Activated T-cell treated with anti-CD3 and anti-CD28 coated beads, Interleukin-2, amount 50 U/mL, for 24 hours (primary cell): ENCODE measurements at regions not wholly inside any gene's neighbourhood (a gene's known extent, or its start where the extent isn't known, plus 50 kb on each side); places are given as distances from the start of the nearest gene placed in this dataset.

Experiments
- DNase-seq: peaks from one replicate; pipeline ENCODE4 v3.0.0-alpha.2; 2020
- H3K27ac Mint-ChIP-seq: 2 replicates; pipeline ENCODE4 v1.8.0; 2020; ENCODE audit warnings: mild to moderate bottlenecking, mixed read lengths
- H3K27me3 Mint-ChIP-seq: 2 replicates; pipeline ENCODE4 v1.8.0; 2020; ENCODE audit warnings: mixed read lengths
- H3K36me3 Mint-ChIP-seq: 2 replicates; pipeline ENCODE4 v1.8.0; 2020; ENCODE audit warnings: low read depth, mixed read lengths
- H3K4me1 Mint-ChIP-seq: 2 replicates; pipeline ENCODE4 v1.8.0; 2020; ENCODE audit warnings: low read depth, mixed read lengths
- H3K4me3 Mint-ChIP-seq: 2 replicates; pipeline ENCODE4 v1.8.0; 2020; ENCODE audit warnings: mild to moderate bottlenecking, moderate library complexity, mixed read lengths
- H3K9me3 Mint-ChIP-seq: 2 replicates; pipeline ENCODE4 v1.8.0; 2020; ENCODE audit warnings: mixed read lengths

DNA sequence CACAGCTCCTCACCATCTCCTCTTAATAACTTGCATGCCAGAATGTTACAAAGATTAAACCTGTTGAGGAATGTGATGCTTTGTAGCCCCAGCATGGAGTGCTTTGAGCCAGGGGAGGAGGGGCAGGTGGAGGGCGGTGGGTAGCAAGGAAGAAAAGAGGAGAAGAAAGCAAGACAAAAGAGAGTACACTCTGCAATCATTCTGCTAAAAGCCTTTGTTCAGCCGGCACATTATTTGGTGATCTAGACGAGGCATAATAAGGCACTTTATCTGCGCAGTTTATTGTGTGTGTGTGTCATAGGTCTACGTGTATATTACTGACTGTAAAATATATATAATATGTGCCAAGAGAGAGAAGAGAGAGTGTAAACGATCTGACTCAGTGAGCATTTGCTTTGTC is 139.1 kb downstream of the SOX9 start:
- Mint-ChIP-seq H3K9me3 (peaks cover 4% of the 10 kb centered on the region), H3K4me1 (no peaks in the 10 kb centered on the region), H3K36me3 (no peaks in the 10 kb centered on the region), H3K27ac (no peak overlapping the region), H3K27me3 (no peaks in the 10 kb centered on the region), H3K4me3 (no peak overlapping the region)
- DNase-seq, result no peak

DNA sequence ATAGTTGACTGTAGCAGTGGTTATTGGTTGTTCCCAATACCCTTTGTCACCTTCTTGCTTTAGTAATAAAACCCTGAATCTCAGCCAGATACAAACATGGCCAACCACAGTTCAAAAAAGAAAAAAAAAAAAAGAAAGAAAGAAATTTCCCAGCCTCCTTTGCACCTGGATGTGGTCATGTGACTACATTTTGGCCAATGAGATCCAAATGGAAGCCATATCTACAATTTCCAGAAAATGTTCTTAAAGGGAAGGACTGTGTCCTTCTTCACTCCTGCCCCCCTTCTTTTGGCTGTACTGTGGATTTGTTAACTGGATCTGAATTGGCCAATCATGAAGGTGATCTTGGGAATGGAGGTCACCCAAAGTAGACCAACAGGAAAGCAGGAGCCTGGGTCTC is 141.9 kb downstream of the SOX9 start:
- Mint-ChIP-seq H3K27ac (no peak overlapping the region), H3K27me3 (peaks cover 9% of the 10 kb centered on the region), H3K4me3 (no peak overlapping the region), H3K4me1 (no peaks in the 10 kb centered on the region), H3K9me3 (peaks cover 4% of the 10 kb centered on the region), H3K36me3 (no peaks in the 10 kb centered on the region)
- DNase-seq, result no peak

DNA sequence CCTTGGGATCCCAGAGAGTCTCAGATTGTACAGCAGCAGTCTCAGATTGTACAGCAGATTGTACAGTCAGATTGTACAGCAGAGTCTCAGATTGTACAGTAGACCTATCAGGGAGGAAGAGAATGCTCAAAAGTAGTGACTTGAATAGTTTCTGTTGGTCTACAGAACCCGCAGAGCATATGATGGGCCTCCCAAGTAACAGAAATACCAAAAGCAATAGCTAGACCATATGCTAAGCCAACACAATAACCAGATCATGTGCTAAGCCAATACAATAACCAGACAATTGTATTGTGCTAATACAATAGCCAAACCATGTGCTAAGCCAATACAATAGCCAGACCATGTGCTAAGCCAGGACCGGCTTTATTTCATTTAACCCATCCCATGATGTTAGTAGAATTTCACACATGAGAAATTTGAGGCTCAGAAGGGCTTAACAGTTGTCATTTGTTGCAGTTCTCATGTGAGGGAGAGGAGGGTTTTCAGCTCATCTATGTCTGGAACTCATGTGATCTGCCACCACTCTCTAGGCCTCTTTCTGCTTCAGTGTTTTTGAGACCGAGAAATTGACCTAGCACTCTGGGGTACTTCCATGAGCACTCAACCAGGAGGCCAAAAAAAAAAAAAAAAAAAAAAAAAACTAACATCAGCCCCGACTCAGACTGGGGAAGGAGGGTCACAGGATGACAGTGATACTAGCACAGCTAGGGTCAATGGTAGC is 144.0 kb downstream of the SOX9 start:
- Mint-ChIP-seq H3K4me1 (no peaks in the 10 kb centered on the region), H3K9me3 (peaks cover 4% of the 10 kb centered on the region), H3K4me3 (no peak overlapping the region), H3K27me3 (peaks cover 12% of the 10 kb centered on the region), H3K27ac (no peak overlapping the region), H3K36me3 (no peaks in the 10 kb centered on the region)
- DNase-seq, result no peak

DNA sequence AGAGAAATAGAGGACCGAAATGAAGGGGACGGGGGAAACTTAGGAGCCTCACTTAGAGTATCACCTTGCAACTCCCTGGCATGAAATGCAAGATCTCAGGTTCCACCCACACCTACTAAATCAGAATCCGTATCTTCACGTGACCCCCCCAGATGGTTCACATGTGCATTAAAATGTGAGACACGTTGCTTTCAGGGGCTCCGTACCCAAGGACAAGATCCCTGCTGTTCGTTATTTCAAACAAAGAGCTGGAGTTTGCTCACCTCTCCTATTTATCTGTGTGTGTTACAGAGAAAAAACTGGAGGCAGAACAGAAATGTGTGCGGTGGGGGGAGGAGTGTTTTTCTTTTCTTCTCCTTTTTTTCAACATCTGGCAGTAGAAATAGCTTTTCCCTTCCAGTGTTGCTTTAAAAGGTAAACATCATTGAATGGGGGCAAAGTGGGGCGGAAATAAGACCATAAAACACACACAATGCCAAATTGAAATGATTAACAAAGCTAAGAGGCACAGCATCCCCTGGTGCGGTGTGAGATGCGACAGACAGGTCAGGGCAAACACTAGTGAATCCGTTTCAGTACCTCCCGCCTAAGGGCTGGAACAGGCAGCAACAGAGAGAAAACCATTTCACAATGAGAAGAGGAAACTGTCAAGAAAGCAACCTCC is 145.4 kb downstream of the SOX9 start:
- DNase-seq, result no peak
- Mint-ChIP-seq H3K27me3 (peaks cover 12% of the 10 kb centered on the region), H3K27ac (no peak overlapping the region), H3K36me3 (no peaks in the 10 kb centered on the region), H3K4me3 (no peak overlapping the region), H3K9me3 (peaks cover 2% of the 10 kb centered on the region), H3K4me1 (no peaks in the 10 kb centered on the region)

- Mint-ChIP-seq H3K4me3 (no peak overlapping the region), H3K4me1 (no peaks in the 10 kb centered on the region), H3K27me3 (peaks cover 12% of the 10 kb centered on the region), H3K9me3 (no peaks in the 10 kb centered on the region), H3K36me3 (no peaks in the 10 kb centered on the region), H3K27ac (no peak overlapping the region)
- DNase-seq, result no peak
These were observed 146.8 kb downstream of the SOX9 start for GRCh38 chr17:72267601-72268000.

DNA sequence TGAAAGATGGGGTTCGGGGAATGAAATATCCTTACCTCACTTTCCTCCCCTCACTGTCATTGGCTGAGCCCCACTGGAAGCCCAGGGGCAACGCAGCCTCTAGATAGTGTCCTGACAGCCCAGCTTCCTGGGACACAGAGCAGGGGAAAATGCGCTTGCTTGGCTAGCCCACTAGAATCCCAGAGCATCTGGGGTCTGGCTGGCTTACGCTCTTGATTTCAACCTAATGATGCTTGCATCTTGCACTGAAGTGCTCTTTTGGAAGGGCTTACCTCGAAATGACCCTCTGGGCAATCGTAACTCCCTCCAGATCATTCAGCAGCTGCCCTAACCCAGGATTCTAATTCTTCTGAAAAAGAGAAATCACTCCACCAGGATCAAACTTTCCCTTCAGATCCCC is 147.6 kb downstream of the SOX9 start:
- no peaks in the 10 kb centered on the region for H3K36me3 Mint-ChIP-seq
- no peaks in the 10 kb centered on the region for H3K4me1 Mint-ChIP-seq
- H3K9me3 Mint-ChIP-seq, result no peaks in the 10 kb centered on the region
- DNase-seq, result no peak
- H3K27ac Mint-ChIP-seq, result no peak overlapping the region
- no peak overlapping the region for H3K4me3 Mint-ChIP-seq
- H3K27me3 Mint-ChIP-seq, result peaks cover 12% of the 10 kb centered on the region

DNA sequence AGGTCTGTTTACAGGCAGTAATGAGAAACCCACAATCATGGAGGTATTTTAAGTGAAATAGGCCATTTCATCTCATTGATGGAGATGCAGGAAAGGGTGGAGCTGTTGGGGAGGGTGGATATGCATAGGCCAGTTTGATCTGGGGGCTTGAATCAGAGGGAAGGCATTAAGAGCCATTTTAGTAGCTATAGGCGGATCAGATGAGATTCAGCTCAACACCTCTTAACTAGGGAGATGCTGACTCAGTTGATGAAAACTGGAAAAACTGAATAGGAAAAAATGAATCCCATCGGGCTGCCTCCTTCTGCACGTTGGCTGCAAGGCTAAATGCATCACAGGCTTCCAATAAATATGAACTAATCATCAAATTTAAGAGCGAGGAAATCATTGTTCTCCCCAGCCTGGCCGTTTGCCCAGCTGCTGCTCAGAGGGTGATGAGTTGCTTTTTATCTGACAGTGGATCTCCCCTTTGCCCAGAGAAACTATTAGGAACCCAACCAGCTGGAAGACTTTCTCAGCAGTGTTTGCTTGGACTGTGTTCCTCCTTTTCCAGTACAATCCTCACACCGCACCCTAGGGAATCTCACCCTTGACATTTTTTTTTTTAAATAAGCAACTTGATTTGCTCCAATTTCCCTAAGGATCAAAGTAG is 149.6 kb downstream of the SOX9 start:
- Mint-ChIP-seq H3K9me3 (no peaks in the 10 kb centered on the region), H3K27me3 (peaks cover 10% of the 10 kb centered on the region), H3K36me3 (no peaks in the 10 kb centered on the region), H3K27ac (no peak overlapping the region), H3K4me3 (no peak overlapping the region), H3K4me1 (no peaks in the 10 kb centered on the region)
- no peak for DNase-seq

GRCh38 chr17:72271603-72272002 is 150.8 kb downstream of the SOX9 start:
- H3K36me3 Mint-ChIP-seq, result no peaks in the 10 kb centered on the region
- DNase-seq, result no peak
- H3K9me3 Mint-ChIP-seq, result peaks cover 2% of the 10 kb centered on the region
- no peaks in the 10 kb centered on the region for H3K4me1 Mint-ChIP-seq
- no peak overlapping the region for H3K27ac Mint-ChIP-seq
- H3K27me3 Mint-ChIP-seq, result peaks cover 3% of the 10 kb centered on the region
- H3K4me3 Mint-ChIP-seq, result no peak overlapping the region

DNA sequence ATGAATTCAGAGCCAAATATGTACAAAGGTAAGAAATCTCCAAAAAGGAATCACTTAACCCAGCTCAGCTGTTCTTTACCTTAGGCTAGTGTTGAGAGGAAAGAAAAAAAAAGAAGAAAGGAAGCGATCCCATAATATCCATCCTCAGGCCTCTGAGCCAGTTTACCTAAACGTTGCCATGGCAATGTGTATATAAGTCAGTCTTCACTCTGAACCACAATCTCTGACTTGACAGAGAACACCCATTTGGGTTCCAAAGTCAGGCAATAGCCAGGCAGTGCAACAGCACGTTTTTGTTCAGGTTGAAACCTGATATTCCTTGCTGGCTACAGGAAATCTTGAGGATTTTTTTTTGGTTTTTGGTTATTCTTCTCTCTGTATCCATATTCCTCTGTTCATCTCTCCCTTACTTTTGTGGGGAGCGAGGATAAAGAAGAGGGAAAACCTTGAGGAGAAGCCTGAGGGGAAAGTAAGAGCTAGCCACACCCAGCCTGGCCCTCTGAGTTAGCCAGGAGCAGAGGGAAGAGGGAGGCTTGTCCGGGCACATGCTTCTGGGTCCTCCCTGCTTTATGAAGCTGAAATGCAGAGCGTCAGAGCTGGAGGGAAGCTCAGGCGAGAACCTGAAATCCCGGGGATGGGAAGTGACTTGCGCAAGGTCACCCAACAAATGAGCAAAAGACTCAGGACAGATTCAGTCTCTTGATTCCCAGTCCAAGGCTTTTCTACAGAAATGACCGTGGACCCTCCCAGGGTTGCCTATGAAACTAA is 152.7 kb downstream of the SOX9 start:
- Mint-ChIP-seq H3K4me3 (no peak overlapping the region), H3K9me3 (peaks cover 2% of the 10 kb centered on the region), H3K27ac (no peak overlapping the region), H3K4me1 (no peaks in the 10 kb centered on the region), H3K27me3 (no peaks in the 10 kb centered on the region), H3K36me3 (no peaks in the 10 kb centered on the region)
- no peak for DNase-seq

DNA sequence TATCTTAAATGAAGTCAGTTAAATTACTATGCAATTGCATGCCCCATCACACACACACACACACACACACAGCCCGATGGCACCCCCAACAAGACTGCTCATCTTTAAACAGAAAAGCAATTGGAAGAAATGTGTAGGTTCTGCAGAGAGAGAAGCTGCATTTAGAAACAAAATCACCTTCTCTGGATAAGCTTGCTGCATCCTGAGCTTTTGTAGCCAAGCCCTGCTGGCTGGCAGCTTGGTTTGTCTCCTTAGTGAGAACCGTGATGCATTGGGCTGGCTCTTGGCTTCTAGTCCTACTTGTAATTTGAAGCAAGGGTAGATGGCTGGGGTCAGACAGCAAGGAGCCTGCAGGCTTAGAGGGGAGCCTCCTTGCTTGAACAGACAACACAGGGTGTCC is 153.8 kb downstream of the SOX9 start:
- H3K4me1 Mint-ChIP-seq, result no peaks in the 10 kb centered on the region
- peaks cover 4% of the 10 kb centered on the region for H3K9me3 Mint-ChIP-seq
- H3K27me3 Mint-ChIP-seq, result no peaks in the 10 kb centered on the region
- no peak overlapping the region for H3K4me3 Mint-ChIP-seq
- H3K36me3 Mint-ChIP-seq, result no peaks in the 10 kb centered on the region
- no peak overlapping the region for H3K27ac Mint-ChIP-seq
- no peak for DNase-seq

DNA sequence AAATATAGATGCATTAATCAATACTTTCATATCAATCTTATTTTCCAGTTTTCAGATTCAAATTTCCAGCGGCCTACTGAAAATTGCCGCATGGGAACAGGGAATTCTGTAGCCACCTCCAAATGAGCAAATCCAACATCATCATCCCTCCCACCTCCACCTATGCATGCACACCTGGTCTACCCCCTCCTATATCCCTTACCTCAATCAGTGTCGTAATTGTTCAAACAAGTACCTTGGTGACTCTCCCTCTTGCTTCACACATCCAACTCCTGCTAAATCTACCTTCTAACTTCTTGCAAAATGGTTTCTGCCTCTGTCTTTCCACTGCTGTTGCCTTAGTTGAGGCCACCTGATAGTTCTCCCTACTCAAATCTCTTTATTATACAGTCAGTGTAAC is 160.1 kb downstream of the SOX9 start:
- Mint-ChIP-seq H3K27me3 (no peaks in the 10 kb centered on the region), H3K4me3 (no peak overlapping the region), H3K4me1 (no peaks in the 10 kb centered on the region), H3K27ac (no peak overlapping the region), H3K9me3 (peaks cover 4% of the 10 kb centered on the region), H3K36me3 (no peaks in the 10 kb centered on the region)
- DNase-seq, result no peak

GRCh38 chr17:72282439-72283029 is 161.7 kb downstream of the SOX9 start:
- no peaks in the 10 kb centered on the region for H3K4me1 Mint-ChIP-seq
- no peak overlapping the region for H3K4me3 Mint-ChIP-seq
- no peak overlapping the region for H3K27ac Mint-ChIP-seq

GRCh38 chr17:72284806-72285205 is 164.0 kb downstream of the SOX9 start:
- Mint-ChIP-seq H3K27ac (no peak overlapping the region), H3K4me1 (no peaks in the 10 kb centered on the region), H3K27me3 (no peaks in the 10 kb centered on the region), H3K36me3 (no peaks in the 10 kb centered on the region), H3K9me3 (no peaks in the 10 kb centered on the region), H3K4me3 (no peak overlapping the region)
- DNase-seq, result no peak

More at GRCh38 chr17:72282439-72283029, 161.7 kb downstream of the SOX9 start:
- H3K9me3 Mint-ChIP-seq, result peaks cover 2% of the 10 kb centered on the region
- no peaks in the 10 kb centered on the region for H3K36me3 Mint-ChIP-seq
- DNase-seq, result no peak
- no peaks in the 10 kb centered on the region for H3K27me3 Mint-ChIP-seq

- H3K27ac Mint-ChIP-seq, result no peak overlapping the region
- no peak overlapping the region for H3K4me3 Mint-ChIP-seq
- H3K36me3 Mint-ChIP-seq, result no peaks in the 10 kb centered on the region
- H3K9me3 Mint-ChIP-seq, result no peaks in the 10 kb centered on the region
- H3K27me3 Mint-ChIP-seq, result no peaks in the 10 kb centered on the region
- no peaks in the 10 kb centered on the region for H3K4me1 Mint-ChIP-seq
- no peak for DNase-seq
These were observed 166.8 kb downstream of the SOX9 start for GRCh38 chr17:72287586-72287985.
